Calu3 (cell line): ENCODE measurements at regions not wholly inside any gene's neighbourhood (a gene's known extent, or its start where the extent isn't known, plus 50 kb on each side); places are given as distances from the start of the nearest gene placed in this dataset.

Experiments used
- BruUV-seq: library from RNA; stranded (reverse); fragments of 400-500 nt; replicated peaks from 2 replicates; lab custom pipeline; 2021; lab: Mats Ljungman, UMichigan
- CTCF ChIA-PET: fragments of 300-600 bp; sonication (Branson Sonifier 250); formaldehyde crosslinking; loops from one replicate; lab custom pipeline; 2022; ENCODE audit warnings: antibody characterized with exemption; lab: Charles Lee
- DNase-seq: peaks from one replicate; pipeline ENCODE4 v3.0.0; 2022
- H3K27ac Mint-ChIP-seq: one replicate; pipeline ENCODE4 v1.8.0; 2022; ENCODE audit warnings: mixed read lengths; ENCODE audit not compliant: unreplicated experiment
- H3K27me3 Mint-ChIP-seq: one replicate; pipeline ENCODE4 v1.8.0; 2022; ENCODE audit warnings: mixed read lengths; ENCODE audit not compliant: unreplicated experiment
- H3K36me3 Mint-ChIP-seq: one replicate; pipeline ENCODE4 v1.8.0; 2022; ENCODE audit warnings: mild to moderate bottlenecking, moderate library complexity, mixed read lengths; ENCODE audit not compliant: insufficient read depth, unreplicated experiment
- H3K4me1 Mint-ChIP-seq: one replicate; pipeline ENCODE4 v1.8.0; 2022; ENCODE audit warnings: mild to moderate bottlenecking, low read depth, mixed read lengths; ENCODE audit not compliant: unreplicated experiment
- H3K4me3 Mint-ChIP-seq: one replicate; pipeline ENCODE4 v1.8.0; 2022; ENCODE audit warnings: mild to moderate bottlenecking, low read depth, moderate library complexity, mixed read lengths; ENCODE audit not compliant: unreplicated experiment
- H3K9me3 Mint-ChIP-seq: one replicate; pipeline ENCODE4 v1.8.0; 2022; ENCODE audit warnings: low read depth, mixed read lengths; ENCODE audit not compliant: unreplicated experiment
- intact Hi-C: fragments of 100-400 bp; cut with micrococcal nuclease; formaldehyde crosslinking; loops from one replicate; pipeline ENCODE4 v1.10.0; 2022; ENCODE audit not compliant: unreplicated experiment
- TF ChIP-seq, protein P1 (sequence below): fragments of 200-600 bp; IDR thresholded peaks from one replicate; pipeline ENCODE4 v1.8.0; 2022; ENCODE audit warnings: antibody characterized with exemption; ENCODE audit not compliant: unreplicated experiment

DNA sequence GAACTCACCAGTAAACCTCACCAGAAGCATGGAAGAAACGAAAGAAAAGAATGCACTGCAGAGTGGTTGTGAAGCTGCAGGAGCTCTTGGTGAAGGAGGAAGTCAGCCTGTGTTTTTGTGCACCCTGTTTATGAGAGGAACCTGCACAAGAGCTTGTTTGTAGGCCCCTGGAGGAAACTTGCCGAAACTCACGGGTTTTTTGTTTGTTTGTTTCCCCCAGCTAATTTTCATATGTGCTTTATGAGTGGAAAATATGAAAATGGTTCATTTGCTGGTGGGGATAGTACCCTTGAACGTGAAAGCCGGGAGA is 222.7 kb downstream of the C16orf95 start:
- no peaks in the 10 kb centered on the region for H3K36me3 Mint-ChIP-seq
- H3K27me3 Mint-ChIP-seq = peaks cover 94% of the 10 kb centered on the region

DNA sequence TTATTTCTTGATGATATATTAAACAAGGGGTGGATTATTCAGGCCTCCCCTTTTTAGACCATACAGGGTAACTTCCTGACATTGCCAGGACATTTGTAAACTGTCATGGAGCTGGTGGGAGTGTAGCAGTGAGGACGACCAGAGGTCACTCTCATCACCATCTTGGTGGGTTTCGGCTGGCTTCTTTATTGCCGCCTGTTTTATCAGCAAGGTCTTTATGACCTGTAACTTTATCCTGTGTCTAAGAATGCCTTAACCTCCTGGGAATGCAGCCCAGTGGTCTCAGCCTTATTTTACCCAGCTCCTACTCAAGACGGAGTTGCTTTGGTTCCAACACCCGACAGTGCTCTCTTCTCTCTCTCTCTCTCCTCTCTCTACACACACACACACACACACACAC is 221.9 kb downstream of the C16orf95 start:
- Mint-ChIP-seq H3K27ac (no peak overlapping the region), H3K4me1 (no peaks in the 10 kb centered on the region), H3K27me3 (peaks cover 94% of the 10 kb centered on the region), H3K36me3 (no peaks in the 10 kb centered on the region), H3K9me3 (no peaks in the 10 kb centered on the region), H3K4me3 (no peak overlapping the region)
- intact Hi-C loops = no loop called here
- no TSS peak for BruUV-seq
- no peak for DNase-seq
- CTCF ChIA-PET = interaction anchor here (1.0 kb wide), 1 partner anchor 141 kb away, joined by 4 read pairs; no protein-coding TSS in a partner anchor
- TF ChIP-seq, protein P1, sequence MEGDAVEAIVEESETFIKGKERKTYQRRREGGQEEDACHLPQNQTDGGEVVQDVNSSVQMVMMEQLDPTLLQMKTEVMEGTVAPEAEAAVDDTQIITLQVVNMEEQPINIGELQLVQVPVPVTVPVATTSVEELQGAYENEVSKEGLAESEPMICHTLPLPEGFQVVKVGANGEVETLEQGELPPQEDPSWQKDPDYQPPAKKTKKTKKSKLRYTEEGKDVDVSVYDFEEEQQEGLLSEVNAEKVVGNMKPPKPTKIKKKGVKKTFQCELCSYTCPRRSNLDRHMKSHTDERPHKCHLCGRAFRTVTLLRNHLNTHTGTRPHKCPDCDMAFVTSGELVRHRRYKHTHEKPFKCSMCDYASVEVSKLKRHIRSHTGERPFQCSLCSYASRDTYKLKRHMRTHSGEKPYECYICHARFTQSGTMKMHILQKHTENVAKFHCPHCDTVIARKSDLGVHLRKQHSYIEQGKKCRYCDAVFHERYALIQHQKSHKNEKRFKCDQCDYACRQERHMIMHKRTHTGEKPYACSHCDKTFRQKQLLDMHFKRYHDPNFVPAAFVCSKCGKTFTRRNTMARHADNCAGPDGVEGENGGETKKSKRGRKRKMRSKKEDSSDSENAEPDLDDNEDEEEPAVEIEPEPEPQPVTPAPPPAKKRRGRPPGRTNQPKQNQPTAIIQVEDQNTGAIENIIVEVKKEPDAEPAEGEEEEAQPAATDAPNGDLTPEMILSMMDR = no peak

More for the DNA sequence above, 222.7 kb downstream of the C16orf95 start:
- Mint-ChIP-seq H3K4me1 (no peaks in the 10 kb centered on the region), H3K9me3 (no peaks in the 10 kb centered on the region), H3K4me3 (no peak overlapping the region), H3K27ac (no peak overlapping the region)
- TF ChIP-seq, protein P1 = no peak
- no peak for DNase-seq
- no TSS peak for BruUV-seq
- intact Hi-C loops = no loop called here
- CTCF ChIA-PET = interaction anchor here (1.0 kb wide), 1 partner anchor 142 kb away, joined by 4 read pairs; no protein-coding TSS in a partner anchor

DNA sequence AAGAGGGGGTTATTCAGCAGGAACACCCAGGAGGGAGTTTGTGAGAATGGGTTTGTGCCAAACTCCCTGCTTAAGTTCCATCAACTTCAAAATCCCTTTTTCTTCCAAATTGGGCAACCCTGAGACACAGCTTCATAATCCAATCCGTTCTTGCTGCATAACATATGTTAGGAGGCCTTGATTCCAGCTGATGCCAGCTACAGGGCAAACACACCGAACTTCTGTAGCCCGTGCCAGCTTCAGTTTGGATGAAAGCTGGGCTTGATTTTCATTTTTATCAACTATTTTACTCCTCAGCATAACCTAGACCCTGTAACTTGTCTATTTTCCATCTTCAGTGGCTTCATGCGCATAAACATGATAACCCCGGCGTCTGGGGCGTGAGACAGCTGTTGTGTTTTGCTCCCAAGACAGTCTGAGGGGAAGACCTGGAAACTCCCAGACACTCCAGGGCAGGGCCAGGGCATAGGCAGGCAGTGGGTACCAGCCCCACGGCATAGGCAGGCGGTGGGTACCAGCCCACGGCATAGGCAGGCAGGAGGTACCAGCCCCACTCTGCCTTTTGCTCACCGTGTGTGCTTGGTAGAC is 220.4 kb downstream of the C16orf95 start:
- H3K27ac Mint-ChIP-seq = no peak overlapping the region
- CTCF ChIA-PET = no interaction called here
- intact Hi-C loops = no loop called here

GRCh38 chr16:87098361-87098760 is 218.8 kb downstream of the C16orf95 start:
- no peak overlapping the region for H3K4me3 Mint-ChIP-seq
- H3K4me1 Mint-ChIP-seq = no peaks in the 10 kb centered on the region
- no peaks in the 10 kb centered on the region for H3K36me3 Mint-ChIP-seq
- CTCF ChIA-PET = interaction anchor here (0.6 kb wide), 1 partner anchor 486 kb away, joined by 3 read pairs; no protein-coding TSS in a partner anchor
- H3K9me3 Mint-ChIP-seq = no peaks in the 10 kb centered on the region
- no TSS peak for BruUV-seq
- H3K27me3 Mint-ChIP-seq = peaks cover 88% of the 10 kb centered on the region
- no peak overlapping the region for H3K27ac Mint-ChIP-seq
- intact Hi-C loops = no loop called here
- DNase-seq = no peak
- TF ChIP-seq, protein P1 = no peak

More for the DNA sequence above, 220.4 kb downstream of the C16orf95 start:
- H3K9me3 Mint-ChIP-seq = no peaks in the 10 kb centered on the region
- no TSS peak for BruUV-seq
- H3K4me3 Mint-ChIP-seq = no peak overlapping the region
- H3K27me3 Mint-ChIP-seq = peaks cover 88% of the 10 kb centered on the region
- TF ChIP-seq, protein P1 = no peak
- DNase-seq = no peak
- H3K4me1 Mint-ChIP-seq = no peaks in the 10 kb centered on the region
- no peaks in the 10 kb centered on the region for H3K36me3 Mint-ChIP-seq
